GM21786 (cell line): ENCODE measurements at regions not wholly inside any gene's neighbourhood (a gene's known extent, or its start where the extent isn't known, plus 50 kb on each side); places are given as distances from the start of the nearest gene placed in this dataset.

Experiments
- ATAC-seq: cut with Tn5 transposase; IDR thresholded peaks from one replicate; pipeline ENCODE4 v1.9.1; 2021; ENCODE audit not compliant: unreplicated experiment

GRCh38 chr9:80127920-80128319 lies 556.2 kb downstream of the TLE4 start:
- ATAC-seq = no peak

- no peak for ATAC-seq
Measured at GRCh38 chr9:80125731-80126264, 554.0 kb downstream of the TLE4 start.

GRCh38 chr9:80117031-80117430 lies 545.3 kb downstream of the TLE4 start:
- ATAC-seq = no peak

- no peak for ATAC-seq
Measured at GRCh38 chr9:80114241-80114640, 542.5 kb downstream of the TLE4 start.

GRCh38 chr9:80107931-80108660 lies 536.3 kb downstream of the TLE4 start:
- no peak for ATAC-seq

GRCh38 chr9:80097476-80097875 lies 525.7 kb downstream of the TLE4 start:
- no peak for ATAC-seq

GRCh38 chr9:80094176-80094771 lies 522.5 kb downstream of the TLE4 start:
- ATAC-seq = no peak

- no peak for ATAC-seq
Measured at GRCh38 chr9:80093695-80094094, 521.9 kb downstream of the TLE4 start.

- no peak for ATAC-seq
Measured at GRCh38 chr9:80091526-80091925, 519.8 kb downstream of the TLE4 start.

- no peak for ATAC-seq
Measured at GRCh38 chr9:80090317-80090716, 518.6 kb downstream of the TLE4 start.

- ATAC-seq = no peak
Measured at GRCh38 chr9:80086822-80087345, 515.1 kb downstream of the TLE4 start.

GRCh38 chr9:80086386-80086785 lies 514.6 kb downstream of the TLE4 start:
- no peak for ATAC-seq

GRCh38 chr9:80085668-80086067 lies 513.9 kb downstream of the TLE4 start:
- ATAC-seq = no peak

- no peak for ATAC-seq
Measured at GRCh38 chr9:80082213-80082612, 510.4 kb downstream of the TLE4 start.

- no peak for ATAC-seq
Measured at GRCh38 chr9:80078826-80079225, 507.1 kb downstream of the TLE4 start.

GRCh38 chr9:80077059-80077458 lies 505.3 kb downstream of the TLE4 start:
- ATAC-seq = no peak

- ATAC-seq = no peak
Measured at GRCh38 chr9:80076162-80076561, 504.4 kb downstream of the TLE4 start.

- no peak for ATAC-seq
Measured at GRCh38 chr9:80074439-80074838, 502.7 kb downstream of the TLE4 start.

GRCh38 chr9:80072451-80072850 lies 500.7 kb downstream of the TLE4 start:
- no peak for ATAC-seq

- ATAC-seq = no peak
Measured at GRCh38 chr9:80070071-80070742, 498.4 kb downstream of the TLE4 start.

GRCh38 chr9:80066931-80067330 lies 495.2 kb downstream of the TLE4 start:
- ATAC-seq = no peak

GRCh38 chr9:80062567-80062966 lies 490.8 kb downstream of the TLE4 start:
- ATAC-seq = no peak
